Mesodermal cell (in vitro differentiated cells): ENCODE measurements at regions not wholly inside any gene's neighbourhood (a gene's known extent, or its start where the extent isn't known, plus 50 kb on each side); places are given as distances from the start of the nearest gene placed in this dataset.

Source experiments
- H3K27ac ChIP-seq: 2 replicates; pipeline ENCODE4 v1.7.0; 2013; ENCODE audit warnings: mild to moderate bottlenecking, low read depth, low read length, moderate library complexity; ENCODE audit not compliant: severe bottlenecking
- H3K36me3 ChIP-seq: 2 replicates; pipeline ENCODE4 v1.7.1; 2013; ENCODE audit warnings: mild to moderate bottlenecking, low read length, moderate library complexity; ENCODE audit not compliant: control insufficient read depth, insufficient read depth
- H3K4me1 ChIP-seq: one replicate; pipeline ENCODE4 v1.7.1; 2013; ENCODE audit warnings: mild to moderate bottlenecking, low read length; ENCODE audit not compliant: insufficient read depth, control insufficient read depth, poor library complexity, severe bottlenecking
- H3K4me3 ChIP-seq: 2 replicates; pipeline ENCODE4 v1.7.0; 2013; ENCODE audit warnings: low read length, control low read depth, mild to moderate bottlenecking; ENCODE audit not compliant: insufficient read depth, poor library complexity, severe bottlenecking; ENCODE audit errors: extremely low read depth
- H3K9me3 ChIP-seq: 2 replicates; pipeline ENCODE4 v1.7.1; 2013; ENCODE audit warnings: mild to moderate bottlenecking, low read length, moderate library complexity; ENCODE audit not compliant: control insufficient read depth
- WGBS, 2 experiments: methylation state at CpG; one replicate each; pipeline ENCODE4 v1.1.5; 2013; ENCODE audit warnings: missing lambda C conversion rate in 2 of 2; ENCODE audit not compliant: insufficient coverage in 2 of 2; 5-methylcytosine and 5-hydroxymethylcytosine counted together

DNA sequence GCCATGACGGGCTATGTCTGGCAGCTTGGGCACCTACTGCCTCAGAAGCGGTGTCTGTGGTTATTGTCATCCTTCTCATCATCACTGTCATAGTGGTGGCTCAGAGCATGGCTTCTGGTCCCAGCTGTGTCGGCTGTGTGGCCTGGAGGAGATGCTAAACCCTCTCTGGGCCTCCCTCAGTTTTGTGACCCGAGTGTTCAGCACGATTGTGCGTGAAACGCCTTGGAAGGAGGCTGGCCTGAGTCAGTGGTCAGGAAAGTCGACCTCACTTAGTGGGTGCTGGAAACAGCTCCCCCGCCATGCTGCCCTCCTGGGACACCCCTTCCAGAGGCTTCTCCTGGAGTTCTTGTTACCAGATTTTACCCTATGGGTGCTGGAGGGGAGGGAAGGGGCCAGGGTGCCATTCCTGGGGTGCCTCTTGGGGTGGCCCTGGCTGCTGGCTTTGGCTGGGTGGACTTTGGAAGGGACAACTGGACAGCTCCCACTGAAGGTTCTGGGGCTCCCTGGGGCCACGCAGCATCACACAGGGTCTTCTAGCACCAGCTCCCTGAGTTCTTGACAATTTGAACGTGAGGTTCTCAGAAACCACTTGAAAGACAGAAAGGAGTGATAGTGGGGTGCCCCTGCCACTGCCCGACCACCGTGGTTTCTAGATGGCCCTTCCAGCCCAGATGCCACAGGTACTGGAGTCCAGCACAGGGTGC is 226.5 kb upstream of the GSE1 start:
- no peak overlapping the region for H3K27ac ChIP-seq

GRCh38 chr16:85387171-85387507 is 226.0 kb upstream of the GSE1 start:
- Histone ChIP-seq H3K36me3 (no peaks in the 10 kb centered on the region), H3K27ac (no peak overlapping the region), H3K9me3 (no peaks in the 10 kb centered on the region), H3K4me3 (no peak overlapping the region), H3K4me1 (peaks cover 7% of the 10 kb centered on the region)
- 95 to 98% methylated on average over 4 to 11 of the region's 11 CpGs for WGBS, 2 experiments

More for the DNA sequence above, 226.5 kb upstream of the GSE1 start:
- no peaks in the 10 kb centered on the region for H3K36me3 ChIP-seq
- 97 to 98% methylated on average over 13 of the region's 13 CpGs for WGBS, 2 experiments
- H3K4me3 ChIP-seq, result no peak overlapping the region
- H3K4me1 ChIP-seq, result peaks cover 12% of the 10 kb centered on the region
- H3K9me3 ChIP-seq, result no peaks in the 10 kb centered on the region

- Histone ChIP-seq H3K27ac (no peak overlapping the region), H3K4me3 (no peak overlapping the region), H3K36me3 (no peaks in the 10 kb centered on the region), H3K9me3 (no peaks in the 10 kb centered on the region), H3K4me1 (peaks cover under 1% of the 10 kb centered on the region)
- 95 to 100% methylated on average over 2 of the region's 2 CpGs for WGBS, 2 experiments
These were observed 225.3 kb upstream of the GSE1 start for GRCh38 chr16:85387731-85388295.

GRCh38 chr16:85389679-85390470 is 223.2 kb upstream of the GSE1 start:
- Histone ChIP-seq H3K36me3 (no peaks in the 10 kb centered on the region), H3K4me1 (peaks cover 11% of the 10 kb centered on the region), H3K27ac (no peak overlapping the region), H3K9me3 (no peaks in the 10 kb centered on the region), H3K4me3 (no peak overlapping the region)
- 91 to 94% methylated on average over 13 to 17 of the region's 19 CpGs for WGBS, 2 experiments

DNA sequence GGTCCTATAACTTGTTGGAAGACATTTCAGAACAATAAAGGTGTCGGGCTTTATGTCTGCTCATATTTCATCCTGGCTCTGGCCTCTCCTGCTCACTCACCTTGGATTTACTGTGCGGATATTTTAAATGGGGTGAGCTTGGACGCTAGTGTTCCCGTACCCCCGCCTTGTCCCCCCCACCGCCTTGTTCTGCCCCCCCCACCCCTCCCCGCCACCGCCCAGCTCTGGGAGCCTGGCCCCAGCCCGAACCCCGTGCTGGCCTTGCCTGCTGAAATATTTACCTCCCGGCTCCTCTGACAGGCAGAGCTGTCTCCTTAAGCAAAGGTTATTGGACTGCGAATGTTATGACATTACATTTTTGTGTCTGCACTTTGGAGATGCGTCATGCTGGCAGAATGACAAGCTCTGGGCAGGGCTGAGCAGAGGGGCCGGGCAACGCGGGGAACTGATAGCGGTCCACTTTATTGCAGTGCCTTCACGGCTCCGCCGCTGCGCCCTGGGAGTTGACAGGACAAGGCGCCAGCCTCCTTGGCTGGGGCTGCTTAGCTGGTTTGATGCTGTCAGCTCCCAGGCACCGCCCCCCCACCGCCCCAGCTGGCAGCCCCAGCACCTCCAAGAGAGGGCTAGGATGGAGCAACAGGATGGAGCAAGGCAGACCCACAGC is 222.5 kb upstream of the GSE1 start:
- no peaks in the 10 kb centered on the region for H3K36me3 ChIP-seq
- H3K27ac ChIP-seq, result no peak overlapping the region
- H3K9me3 ChIP-seq, result no peaks in the 10 kb centered on the region
- WGBS, 2 experiments, result 94 to 95% methylated on average over 14 to 16 of the region's 24 CpGs
- peaks cover 19% of the 10 kb centered on the region for H3K4me1 ChIP-seq
- H3K4me3 ChIP-seq, result no peak overlapping the region

DNA sequence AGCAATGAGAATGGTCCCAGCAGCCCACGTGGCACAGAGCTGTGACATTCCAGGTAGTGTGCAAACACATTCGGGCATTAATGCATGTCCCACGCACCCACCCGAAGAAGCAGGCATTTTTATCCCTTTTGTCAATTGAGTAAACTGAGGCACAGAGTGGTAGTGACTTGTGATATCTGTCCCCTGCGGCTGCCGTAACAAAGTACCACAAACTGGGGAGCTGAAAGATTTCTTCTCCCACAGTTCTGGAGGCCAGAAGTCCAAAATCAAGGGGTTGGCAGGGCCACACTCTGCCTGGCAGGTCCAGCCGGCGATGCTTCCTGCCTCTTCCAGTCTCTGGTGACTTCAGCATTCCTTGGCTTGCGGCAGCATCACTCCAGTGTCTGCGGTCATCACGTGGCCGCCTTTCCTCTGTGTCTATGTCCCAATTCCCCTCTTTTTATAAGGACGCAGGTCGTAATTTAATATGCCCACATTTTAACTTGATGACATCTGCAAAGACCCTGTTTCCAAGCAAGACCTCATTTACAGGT is 221.9 kb upstream of the GSE1 start:
- H3K36me3 ChIP-seq, result no peaks in the 10 kb centered on the region
- H3K9me3 ChIP-seq, result no peaks in the 10 kb centered on the region
- no peak overlapping the region for H3K4me3 ChIP-seq
- WGBS, 2 experiments, result 91 to 98% methylated on average over 12 of the region's 14 CpGs
- no peak overlapping the region for H3K27ac ChIP-seq
- peaks cover 25% of the 10 kb centered on the region for H3K4me1 ChIP-seq

DNA sequence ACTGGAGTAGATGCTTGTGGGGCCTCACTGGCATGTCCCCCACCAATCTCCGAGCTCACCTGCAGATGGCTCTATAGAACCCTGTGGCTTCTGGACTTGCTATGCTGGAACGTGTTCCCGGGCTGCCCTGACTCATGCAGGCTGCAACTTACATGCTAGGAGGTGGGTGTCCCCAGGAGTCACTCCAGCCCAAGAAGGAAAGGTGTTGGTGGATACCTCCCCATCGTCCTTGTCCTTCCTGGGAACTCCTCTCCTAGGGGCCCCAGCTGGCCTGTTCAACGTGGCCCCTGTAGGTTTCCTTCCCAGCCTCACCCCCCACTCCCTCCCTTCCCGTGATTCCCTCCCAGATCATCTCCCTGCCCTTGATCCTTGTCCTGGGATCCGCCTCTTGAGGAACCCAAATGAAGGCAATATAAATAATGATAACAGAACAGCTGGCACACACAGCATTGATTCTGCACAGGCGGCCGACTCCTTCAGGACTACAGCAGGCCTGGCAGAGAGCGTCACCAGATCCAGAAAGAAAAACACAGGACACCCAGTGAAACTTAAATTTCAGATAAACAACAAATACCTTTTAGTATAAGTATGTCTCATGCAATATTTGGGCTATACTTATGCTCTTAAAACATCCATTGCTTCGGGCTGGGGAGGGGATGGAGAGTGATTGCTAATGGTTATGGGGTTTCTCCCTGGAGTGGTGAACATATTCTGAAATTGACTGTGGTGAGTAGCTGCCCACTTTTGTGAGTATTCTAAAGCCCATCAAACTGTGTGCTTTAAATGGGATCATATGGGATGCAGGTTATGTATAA is 221.1 kb upstream of the GSE1 start:
- WGBS, 2 experiments, result 85 to 98% methylated on average over 5 to 7 of the region's 11 CpGs
- no peak overlapping the region for H3K4me3 ChIP-seq
- H3K36me3 ChIP-seq, result no peaks in the 10 kb centered on the region
- H3K27ac ChIP-seq, result no peak overlapping the region
- H3K9me3 ChIP-seq, result no peaks in the 10 kb centered on the region
- peaks cover 31% of the 10 kb centered on the region for H3K4me1 ChIP-seq

DNA sequence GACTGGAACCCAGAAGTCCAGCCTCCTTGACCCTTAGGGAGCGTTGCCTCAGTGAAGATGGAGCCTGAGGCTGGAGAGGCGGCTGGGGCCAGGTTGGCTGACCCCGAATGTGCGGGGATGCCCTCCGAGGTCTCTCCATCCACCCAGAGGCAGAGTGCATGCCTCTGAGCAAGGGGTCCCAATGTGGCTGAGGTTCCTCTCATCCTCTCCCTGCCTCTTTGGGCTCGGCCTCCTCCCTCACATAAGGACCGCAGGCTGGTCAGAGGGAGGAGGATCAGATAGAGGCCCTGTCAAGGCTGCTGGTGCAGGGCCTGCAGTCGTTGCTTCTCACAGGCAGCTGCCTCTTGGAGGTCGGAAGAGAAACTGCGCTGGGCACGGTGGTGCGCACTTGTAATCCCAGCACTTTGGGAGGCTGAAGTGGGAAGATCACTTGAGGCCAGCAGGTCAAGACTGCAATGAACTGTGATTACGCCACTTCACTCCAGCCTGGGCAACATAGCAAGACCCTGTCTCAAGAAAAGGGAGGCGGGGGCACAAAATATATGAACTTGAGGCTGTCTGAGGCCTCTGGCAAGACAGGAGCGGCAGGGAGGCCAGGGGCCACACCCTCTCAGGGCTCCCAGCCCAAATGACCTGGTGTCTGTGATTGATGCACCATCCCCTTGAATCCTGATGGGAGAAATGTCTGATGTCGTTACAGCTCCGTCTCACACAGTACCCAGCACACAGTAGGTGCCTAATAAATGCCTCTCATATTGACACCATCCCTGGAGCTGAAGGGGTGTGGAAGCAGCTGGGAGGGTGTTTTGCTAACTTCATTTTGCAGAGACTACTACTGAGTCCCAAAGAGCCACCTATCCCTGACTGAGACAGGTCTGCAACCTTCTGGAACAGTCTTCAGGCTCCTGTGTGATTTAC is 220.1 kb upstream of the GSE1 start:
- Histone ChIP-seq H3K9me3 (no peaks in the 10 kb centered on the region), H3K27ac (no peak overlapping the region), H3K4me1 (peaks cover 34% of the 10 kb centered on the region), H3K36me3 (no peaks in the 10 kb centered on the region), H3K4me3 (no peak overlapping the region)
- 93 to 96% methylated on average over 11 to 13 of the region's 17 CpGs for whole genome bisulfite sequencing, 2 experiments

DNA sequence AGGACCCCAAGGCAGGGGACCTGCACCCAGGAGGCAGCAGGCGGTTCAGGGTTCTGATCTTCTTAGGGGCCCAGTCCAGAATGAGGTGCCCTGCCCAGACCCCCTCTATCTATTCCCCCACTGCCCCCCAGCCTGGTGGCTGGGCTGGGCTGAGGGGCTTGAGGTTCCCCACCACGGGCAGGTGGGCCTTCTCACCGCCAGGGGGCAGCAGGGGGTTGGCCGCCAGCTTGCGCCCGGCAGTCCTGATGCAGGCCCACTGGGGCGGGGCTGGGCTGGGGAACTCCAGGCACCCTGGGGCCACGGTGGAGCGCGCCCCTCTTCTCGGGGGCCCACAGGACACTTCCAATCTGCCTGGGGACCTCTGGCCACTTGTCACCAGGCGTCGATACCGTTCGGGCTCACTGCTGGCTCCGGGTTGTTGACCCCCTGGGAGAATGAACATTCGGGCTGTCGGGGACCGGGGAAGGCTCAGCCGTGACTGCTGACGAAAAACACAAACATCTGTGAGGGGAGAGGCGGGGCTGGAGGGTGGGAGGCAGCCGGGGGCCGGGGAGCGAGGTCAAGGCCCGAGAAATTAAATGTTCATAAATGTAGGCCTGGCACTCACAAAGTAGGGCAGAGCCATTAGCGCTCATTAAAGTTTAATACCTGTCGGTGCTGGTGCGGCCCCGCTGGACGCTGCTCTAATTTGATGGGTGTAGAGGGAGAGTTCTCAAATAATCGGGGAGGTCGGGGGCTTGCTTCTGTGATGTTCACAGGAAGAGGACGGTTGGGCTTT is 219.3 kb upstream of the GSE1 start:
- H3K36me3 ChIP-seq, result no peaks in the 10 kb centered on the region
- no peaks in the 10 kb centered on the region for H3K9me3 ChIP-seq
- peaks cover 34% of the 10 kb centered on the region for H3K4me1 ChIP-seq
- 40 to 41% methylated on average over 33 to 34 of the region's 34 CpGs for WGBS, 2 experiments
- no peak overlapping the region for H3K27ac ChIP-seq
- no peak overlapping the region for H3K4me3 ChIP-seq
